ENCODE measurements at regions not wholly inside any gene's neighbourhood (a gene's known extent, or its start where the extent isn't known, plus 50 kb on each side); places are given as distances from the start of the nearest gene placed in this dataset.

DNA sequence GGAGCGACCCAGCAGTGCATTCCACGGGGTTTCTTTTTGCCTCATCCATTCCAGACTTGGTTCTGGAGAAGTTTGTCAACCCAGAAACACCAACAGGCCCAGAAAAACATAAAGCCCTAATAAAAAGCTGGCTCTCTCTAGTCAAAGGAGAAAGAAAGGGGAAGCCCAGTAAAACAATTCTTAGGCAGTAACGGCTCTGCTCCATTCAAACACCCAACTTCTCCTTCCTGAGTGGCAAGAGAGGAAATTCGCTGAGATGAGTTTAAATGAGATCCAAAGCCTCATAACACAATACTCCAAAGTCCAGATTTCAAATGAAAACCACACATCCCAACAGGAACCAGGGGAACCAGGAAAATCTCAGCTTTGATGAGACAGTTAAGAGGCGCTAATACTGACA is 179.9 kb downstream of the RPIA start:
- peaks cover 22% of the 10 kb centered on the region for H3K9me3 Mint-ChIP-seq
- H3K27me3 ChIP-seq (ENCODE audit: control insufficient read depth, insufficient read depth, low read length, poor library complexity, severe bottlenecking) = no peaks in the 10 kb centered on the region
- TF ChIP-seq, protein P1, sequence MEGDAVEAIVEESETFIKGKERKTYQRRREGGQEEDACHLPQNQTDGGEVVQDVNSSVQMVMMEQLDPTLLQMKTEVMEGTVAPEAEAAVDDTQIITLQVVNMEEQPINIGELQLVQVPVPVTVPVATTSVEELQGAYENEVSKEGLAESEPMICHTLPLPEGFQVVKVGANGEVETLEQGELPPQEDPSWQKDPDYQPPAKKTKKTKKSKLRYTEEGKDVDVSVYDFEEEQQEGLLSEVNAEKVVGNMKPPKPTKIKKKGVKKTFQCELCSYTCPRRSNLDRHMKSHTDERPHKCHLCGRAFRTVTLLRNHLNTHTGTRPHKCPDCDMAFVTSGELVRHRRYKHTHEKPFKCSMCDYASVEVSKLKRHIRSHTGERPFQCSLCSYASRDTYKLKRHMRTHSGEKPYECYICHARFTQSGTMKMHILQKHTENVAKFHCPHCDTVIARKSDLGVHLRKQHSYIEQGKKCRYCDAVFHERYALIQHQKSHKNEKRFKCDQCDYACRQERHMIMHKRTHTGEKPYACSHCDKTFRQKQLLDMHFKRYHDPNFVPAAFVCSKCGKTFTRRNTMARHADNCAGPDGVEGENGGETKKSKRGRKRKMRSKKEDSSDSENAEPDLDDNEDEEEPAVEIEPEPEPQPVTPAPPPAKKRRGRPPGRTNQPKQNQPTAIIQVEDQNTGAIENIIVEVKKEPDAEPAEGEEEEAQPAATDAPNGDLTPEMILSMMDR (conservative IDR thresholded peaks at IDR 0.05) = no peak
- H3K4me1 Mint-ChIP-seq = no peaks in the 10 kb centered on the region
- no peak overlapping the region for H3K4me3 Mint-ChIP-seq
- no peak overlapping the region for H3K9ac ChIP-seq (ENCODE audit: extremely low read depth, low read length, poor library complexity, severe bottlenecking)
- no peak overlapping the region for H3K4me3 ChIP-seq (ENCODE audit: low read length)
- H3K9me3 ChIP-seq (ENCODE audit: control insufficient read depth, low read length) = no peaks in the 10 kb centered on the region
- no peak overlapping the region for H3K27ac ChIP-seq (ENCODE audit: low read depth, low read length)
- H3K27me3 Mint-ChIP-seq (ENCODE audit: insufficient read depth) = no peaks in the 10 kb centered on the region
- H3K36me3 Mint-ChIP-seq (ENCODE audit: low read depth) = no peaks in the 10 kb centered on the region
- DNase-seq = no peak
- H3K4me1 ChIP-seq (ENCODE audit: control insufficient read depth, insufficient read depth, low read length) = no peaks in the 10 kb centered on the region
- no peak overlapping the region for H3K27ac Mint-ChIP-seq
- no peaks in the 10 kb centered on the region for H3K36me3 ChIP-seq (ENCODE audit: control insufficient read depth, insufficient read depth, low read length)
- WGBS, 2 experiments (ENCODE audit: insufficient coverage in 1 of 2, insufficient read length in 1 of 2) = 80 to 91% methylated on average over 1 to 5 of the region's 5 CpGs

DNA sequence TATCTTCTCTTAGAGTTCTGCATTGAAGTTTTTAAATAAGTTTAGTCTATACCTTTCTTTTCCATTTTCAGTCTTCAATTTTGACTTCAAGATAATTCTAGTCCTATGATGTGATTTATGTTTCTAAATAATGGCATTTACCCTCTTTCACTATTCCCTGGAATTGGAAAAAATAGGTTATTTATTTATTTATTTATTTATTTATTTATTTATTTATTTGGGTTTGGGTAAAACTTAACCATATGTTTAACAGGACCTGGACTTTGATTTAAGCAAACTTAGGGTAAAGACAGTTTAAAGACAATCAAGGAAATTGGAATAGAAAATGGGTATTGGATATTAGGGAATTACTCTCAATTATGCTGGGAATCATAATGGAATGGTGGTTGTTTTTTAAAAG is 182.1 kb downstream of the RPIA start:
- Mint-ChIP-seq H3K36me3 (ENCODE audit: low read depth) (no peaks in the 10 kb centered on the region), H3K27ac (no peak overlapping the region), H3K9me3 (peaks cover 18% of the 10 kb centered on the region), H3K4me1 (no peaks in the 10 kb centered on the region), H3K4me3 (no peak overlapping the region), H3K27me3 (ENCODE audit: insufficient read depth) (no peaks in the 10 kb centered on the region)
- no peak for DNase-seq
- no peaks in the 10 kb centered on the region for H3K4me1 ChIP-seq (ENCODE audit: control insufficient read depth, insufficient read depth, low read length)
- no peaks in the 10 kb centered on the region for H3K27me3 ChIP-seq (ENCODE audit: control insufficient read depth, insufficient read depth, low read length, poor library complexity, severe bottlenecking)
- no peak overlapping the region for H3K27ac ChIP-seq (ENCODE audit: low read depth, low read length)
- no peaks in the 10 kb centered on the region for H3K9me3 ChIP-seq (ENCODE audit: control insufficient read depth, low read length)
- TF ChIP-seq, protein P1 (conservative IDR thresholded peaks at IDR 0.05) = no peak
- H3K4me3 ChIP-seq (ENCODE audit: low read length) = no peak overlapping the region
- H3K9ac ChIP-seq (ENCODE audit: extremely low read depth, low read length, poor library complexity, severe bottlenecking) = no peak overlapping the region
- no peaks in the 10 kb centered on the region for H3K36me3 ChIP-seq (ENCODE audit: control insufficient read depth, insufficient read depth, low read length)

DNA sequence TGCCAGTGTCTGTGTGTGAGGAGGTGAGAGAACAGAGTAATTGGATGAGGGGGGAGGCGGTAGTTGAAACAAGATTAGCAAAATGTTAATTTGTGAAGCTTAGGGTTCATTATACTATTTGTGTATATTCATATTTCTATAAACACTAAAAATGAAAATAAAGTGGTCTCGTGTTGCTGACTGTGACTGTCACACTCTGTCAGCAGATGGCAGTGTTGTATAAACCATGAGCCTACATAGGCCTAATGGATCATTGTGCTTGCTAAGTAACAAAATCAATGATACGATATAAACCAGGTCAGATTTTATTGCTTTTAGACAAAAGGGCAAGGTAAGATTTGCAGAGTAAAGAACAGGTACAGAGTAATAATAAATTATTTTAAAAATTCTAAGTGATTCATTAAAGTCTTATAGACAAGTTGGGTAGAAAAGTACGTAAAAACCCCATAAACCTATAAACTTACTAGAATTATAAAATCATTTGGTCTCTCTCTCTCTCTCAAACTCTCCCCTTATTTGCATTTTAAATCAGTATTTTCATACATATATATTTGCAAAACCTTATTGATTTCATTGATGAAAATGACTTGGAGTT is 182.7 kb downstream of the RPIA start:
- no peaks in the 10 kb centered on the region for H3K36me3 Mint-ChIP-seq (ENCODE audit: low read depth)
- H3K9me3 Mint-ChIP-seq = peaks cover 17% of the 10 kb centered on the region
- DNase-seq = peak; percentile 47
- Histone ChIP-seq H3K27me3 (ENCODE audit: control insufficient read depth, insufficient read depth, low read length, poor library complexity, severe bottlenecking) (no peaks in the 10 kb centered on the region), H3K9me3 (ENCODE audit: control insufficient read depth, low read length) (no peaks in the 10 kb centered on the region), H3K4me1 (ENCODE audit: control insufficient read depth, insufficient read depth, low read length) (no peaks in the 10 kb centered on the region), H3K9ac (ENCODE audit: extremely low read depth, low read length, poor library complexity, severe bottlenecking) (no peak overlapping the region), H3K4me3 (ENCODE audit: low read length) (no peak overlapping the region), H3K27ac (ENCODE audit: low read depth, low read length) (no peak overlapping the region), H3K36me3 (ENCODE audit: control insufficient read depth, insufficient read depth, low read length) (no peaks in the 10 kb centered on the region)
- H3K4me1 Mint-ChIP-seq = no peaks in the 10 kb centered on the region
- WGBS, 2 experiments (ENCODE audit: insufficient coverage in 1 of 2, insufficient read length in 1 of 2) = 0 to 41% methylated on average over 1 to 4 of the region's 4 CpGs
- TF ChIP-seq, protein P1 (conservative IDR thresholded peaks at IDR 0.05) = peak; percentile 88
- no peaks in the 10 kb centered on the region for H3K27me3 Mint-ChIP-seq (ENCODE audit: insufficient read depth)
- H3K27ac Mint-ChIP-seq = no peak overlapping the region
- no peak overlapping the region for H3K4me3 Mint-ChIP-seq
